Kidney epithelial cell (primary cell): ENCODE measurements at regions not wholly inside any gene's neighbourhood (a gene's known extent, or its start where the extent isn't known, plus 50 kb on each side); places are given as distances from the start of the nearest gene placed in this dataset.

ENCODE experiments used
- DNase-seq: peaks from one replicate; pipeline ENCODE4 v3.0.0-alpha.2; 2010; ENCODE audit warnings: low read depth
- H3K27me3 ChIP-seq: 2 replicates; pipeline ENCODE4 v1.6.0; 2011; ENCODE audit warnings: low read length; ENCODE audit not compliant: control insufficient read depth, insufficient read depth
- H3K36me3 ChIP-seq: 2 replicates; pipeline ENCODE4 v1.5.1; 2011; ENCODE audit warnings: low read length; ENCODE audit not compliant: control insufficient read depth, insufficient read depth
- H3K4me3 ChIP-seq: 2 replicates; pipeline ENCODE4 v1.5.1; 2011; ENCODE audit warnings: low read depth, mild to moderate bottlenecking, control low read depth, low read length
- TF ChIP-seq, protein P1 (sequence below): IDR thresholded peaks from 2 replicates; pipeline ENCODE4 v1.5.1; 2011; ENCODE audit warnings: mild to moderate bottlenecking, moderate library complexity, low read length, control low read depth, inconsistent platforms; ENCODE audit not compliant: insufficient read depth, poor library complexity, severe bottlenecking

DNA sequence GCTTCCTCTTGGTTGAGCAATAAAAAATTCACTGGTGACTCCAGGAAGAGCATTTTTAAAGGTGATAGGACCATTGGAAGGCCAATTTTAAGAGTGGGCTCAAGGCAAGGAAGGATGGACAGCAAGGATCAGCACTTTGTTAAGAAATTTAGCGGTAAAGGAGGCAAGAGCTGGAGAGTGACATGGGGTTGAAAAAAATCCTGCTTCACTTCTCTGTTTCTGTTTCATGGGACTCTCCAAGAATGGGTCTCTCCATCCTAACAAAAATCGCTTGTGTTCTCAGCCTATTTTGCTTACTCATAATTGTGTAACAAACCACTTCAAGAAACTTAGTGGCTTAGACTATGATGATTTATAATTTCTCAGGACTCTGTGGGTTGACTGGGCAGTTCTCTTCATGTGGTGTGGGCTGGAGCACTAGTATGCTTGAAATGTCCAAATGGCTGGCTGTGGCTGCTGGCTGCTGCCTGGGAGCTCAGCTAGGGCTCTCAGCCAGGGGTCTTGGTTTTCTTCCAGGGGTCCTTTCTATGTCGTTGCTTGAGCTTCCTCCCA is 59.8 kb upstream of the ZNRF2 start:
- H3K4me3 ChIP-seq = no peak overlapping the region
- peak; percentile 31 for DNase-seq
- no peaks in the 10 kb centered on the region for H3K27me3 ChIP-seq
- no peaks in the 10 kb centered on the region for H3K36me3 ChIP-seq
- TF ChIP-seq, protein P1, sequence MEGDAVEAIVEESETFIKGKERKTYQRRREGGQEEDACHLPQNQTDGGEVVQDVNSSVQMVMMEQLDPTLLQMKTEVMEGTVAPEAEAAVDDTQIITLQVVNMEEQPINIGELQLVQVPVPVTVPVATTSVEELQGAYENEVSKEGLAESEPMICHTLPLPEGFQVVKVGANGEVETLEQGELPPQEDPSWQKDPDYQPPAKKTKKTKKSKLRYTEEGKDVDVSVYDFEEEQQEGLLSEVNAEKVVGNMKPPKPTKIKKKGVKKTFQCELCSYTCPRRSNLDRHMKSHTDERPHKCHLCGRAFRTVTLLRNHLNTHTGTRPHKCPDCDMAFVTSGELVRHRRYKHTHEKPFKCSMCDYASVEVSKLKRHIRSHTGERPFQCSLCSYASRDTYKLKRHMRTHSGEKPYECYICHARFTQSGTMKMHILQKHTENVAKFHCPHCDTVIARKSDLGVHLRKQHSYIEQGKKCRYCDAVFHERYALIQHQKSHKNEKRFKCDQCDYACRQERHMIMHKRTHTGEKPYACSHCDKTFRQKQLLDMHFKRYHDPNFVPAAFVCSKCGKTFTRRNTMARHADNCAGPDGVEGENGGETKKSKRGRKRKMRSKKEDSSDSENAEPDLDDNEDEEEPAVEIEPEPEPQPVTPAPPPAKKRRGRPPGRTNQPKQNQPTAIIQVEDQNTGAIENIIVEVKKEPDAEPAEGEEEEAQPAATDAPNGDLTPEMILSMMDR = no peak

DNA sequence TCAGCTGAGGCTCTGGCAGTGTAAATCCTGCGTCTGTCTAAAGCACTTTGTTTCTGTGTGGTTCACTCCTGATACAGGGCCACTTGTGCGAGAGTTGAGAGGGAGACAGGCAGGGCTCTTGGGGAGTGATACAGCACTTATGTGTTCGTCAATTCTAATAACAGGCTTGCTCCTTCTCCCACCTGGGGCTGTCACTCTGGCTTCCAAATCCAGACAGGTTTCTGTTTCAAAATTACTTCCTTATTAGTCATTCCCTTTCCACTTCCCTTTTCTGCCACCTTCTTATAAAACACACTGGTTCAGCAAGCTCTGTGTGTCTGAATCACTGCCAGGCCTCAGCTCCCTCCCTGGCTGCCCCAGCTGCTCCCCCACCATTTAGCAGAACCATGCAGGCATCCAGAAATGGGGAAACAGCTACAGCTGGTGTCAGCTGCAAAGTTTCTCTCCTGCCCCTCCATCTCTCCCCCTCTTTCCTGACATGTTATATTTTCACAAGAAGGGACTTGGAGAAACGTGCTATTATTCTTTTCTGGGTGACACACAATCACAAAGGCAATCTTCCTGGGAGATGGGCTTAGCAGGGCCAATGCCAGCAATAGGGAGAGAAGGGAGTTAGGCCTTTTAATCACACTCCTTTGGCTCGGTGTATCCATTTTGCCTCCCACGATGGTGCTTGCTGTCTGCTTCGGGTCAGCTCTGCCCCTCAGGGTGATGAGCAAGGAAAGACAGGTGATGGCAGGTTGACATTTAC is 58.4 kb upstream of the ZNRF2 start:
- peak; percentile 79 for DNase-seq
- TF ChIP-seq, protein P1 = no peak
- no peak overlapping the region for H3K4me3 ChIP-seq
- no peaks in the 10 kb centered on the region for H3K27me3 ChIP-seq
- H3K36me3 ChIP-seq = no peaks in the 10 kb centered on the region

DNA sequence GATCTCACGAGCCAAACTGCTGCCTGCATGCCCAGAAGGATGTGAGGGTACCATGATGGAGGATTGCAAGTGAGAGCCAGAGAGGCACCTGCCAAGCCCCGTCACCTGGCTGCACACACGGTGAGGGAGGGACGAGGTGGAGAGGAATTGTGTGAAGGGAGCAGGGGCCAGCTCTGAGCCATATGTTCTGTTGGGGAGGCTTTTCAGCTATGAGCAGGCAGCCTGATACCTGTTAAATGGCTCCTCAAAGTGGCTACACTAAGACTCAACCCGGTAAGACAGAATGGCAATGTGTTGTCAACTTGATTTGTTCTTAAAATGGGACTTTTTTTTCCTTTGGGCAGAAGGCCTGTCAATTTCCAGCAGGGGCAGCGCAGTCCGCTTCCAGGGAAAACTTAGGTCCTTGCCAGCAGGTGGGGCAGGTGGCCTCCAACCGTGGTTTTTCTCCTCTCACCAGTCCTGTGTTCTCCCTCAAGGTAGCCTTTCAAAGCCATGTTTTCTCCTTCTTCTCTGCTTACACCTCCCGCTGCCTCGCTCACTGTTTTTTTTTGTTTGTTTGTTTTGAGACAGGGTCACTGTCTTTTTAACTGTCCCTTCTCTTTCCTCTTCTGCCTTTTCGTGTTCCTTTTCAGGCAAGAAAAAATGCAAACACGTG is 57.7 kb upstream of the ZNRF2 start:
- no peak for DNase-seq
- TF ChIP-seq, protein P1 = peak; percentile 87
- Histone ChIP-seq H3K36me3 (no peaks in the 10 kb centered on the region), H3K4me3 (no peak overlapping the region), H3K27me3 (no peaks in the 10 kb centered on the region)

DNA sequence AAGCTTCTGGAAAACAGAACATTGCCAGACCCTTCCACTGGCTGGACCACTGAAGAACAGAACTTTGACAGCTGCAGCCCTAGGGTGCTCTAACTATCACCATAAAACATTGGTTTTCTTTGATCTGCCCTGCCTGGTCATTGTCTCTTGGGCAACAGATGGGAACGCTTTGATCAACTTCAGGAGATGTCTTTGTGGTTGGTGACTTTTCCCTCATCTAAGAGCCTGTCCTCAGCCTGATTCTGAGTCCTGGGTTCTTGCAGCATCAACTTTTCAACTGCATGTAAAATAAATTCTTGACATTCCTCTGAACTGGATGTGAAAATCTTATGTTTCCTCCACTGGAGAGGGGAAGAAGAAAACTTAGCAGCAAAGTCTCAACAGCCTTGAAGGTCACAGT is 53.1 kb upstream of the ZNRF2 start:
- Histone ChIP-seq H3K36me3 (no peaks in the 10 kb centered on the region), H3K4me3 (no peak overlapping the region), H3K27me3 (no peaks in the 10 kb centered on the region)
- DNase-seq = no peak
- TF ChIP-seq, protein P1 = no peak

DNA sequence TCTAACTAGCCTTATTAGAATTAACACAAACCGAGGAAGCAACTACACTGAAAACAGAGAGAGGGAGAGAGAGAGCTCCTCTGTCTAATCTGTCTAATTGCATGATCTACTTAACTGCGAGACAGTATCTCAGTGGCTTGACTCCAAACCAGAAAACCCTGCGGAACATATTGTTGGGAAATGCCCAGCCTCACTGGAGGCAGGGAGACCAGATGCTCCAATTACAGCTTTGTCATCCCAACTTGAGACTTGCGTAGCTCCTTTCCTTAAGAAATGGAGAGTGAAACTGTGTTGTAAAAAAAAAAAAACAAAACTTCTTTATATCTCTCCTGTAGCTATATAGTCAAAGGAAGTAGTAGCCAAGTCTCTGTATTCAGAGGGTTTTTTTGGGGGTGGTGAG is 52.0 kb upstream of the ZNRF2 start:
- no peak for DNase-seq
- TF ChIP-seq, protein P1 = no peak
- no peaks in the 10 kb centered on the region for H3K27me3 ChIP-seq
- no peak overlapping the region for H3K4me3 ChIP-seq
- no peaks in the 10 kb centered on the region for H3K36me3 ChIP-seq
